Islet precursor cell (in vitro differentiated cells): ENCODE measurements at regions not wholly inside any gene's neighbourhood (a gene's known extent, or its start where the extent isn't known, plus 50 kb on each side); places are given as distances from the start of the nearest gene placed in this dataset.

ENCODE experiments used
- DNase-seq: peaks from one replicate; pipeline ENCODE4 v3.0.0-alpha.2; 2018

DNA sequence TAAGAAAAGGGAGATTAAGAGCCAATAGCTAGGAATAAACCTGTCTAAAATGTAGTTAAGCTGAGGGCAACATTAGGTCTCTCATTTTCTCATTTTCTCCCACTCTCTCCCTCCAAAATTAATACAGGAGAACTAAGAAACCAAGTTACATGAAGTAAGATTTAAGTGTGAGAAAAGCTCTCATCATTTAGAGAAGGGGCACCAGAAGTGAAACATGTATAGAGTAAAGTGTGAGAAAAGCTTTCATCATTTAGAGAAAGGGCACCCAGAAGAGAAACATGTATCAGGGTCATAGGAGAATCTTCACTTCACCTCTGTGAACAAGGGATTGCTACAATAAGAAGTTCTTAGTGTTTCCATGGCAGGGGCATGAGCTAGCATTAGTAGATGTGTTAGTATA lies 132.4 kb upstream of the CNTN1 start:
- DNase-seq: no peak

DNA sequence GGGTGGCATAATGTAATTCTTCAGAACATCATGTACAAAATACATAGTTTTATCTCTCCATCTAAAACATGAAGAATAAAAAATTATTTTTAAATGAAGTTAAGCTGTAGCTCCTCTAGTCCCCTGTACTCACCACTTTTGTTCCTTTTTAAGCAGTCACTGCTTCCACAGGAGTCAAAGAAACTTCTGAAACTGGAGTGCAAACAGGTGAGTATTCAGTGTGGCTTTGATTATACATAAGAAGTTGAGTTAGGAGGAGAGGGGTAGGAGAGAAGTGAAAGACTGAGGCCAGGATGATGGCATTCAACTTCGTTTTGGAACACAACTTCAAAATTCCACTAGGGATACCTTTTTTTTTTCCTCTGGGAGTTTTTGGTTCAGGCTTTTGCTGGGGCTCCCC lies 131.4 kb upstream of the CNTN1 start:
- DNase-seq: no peak

DNA sequence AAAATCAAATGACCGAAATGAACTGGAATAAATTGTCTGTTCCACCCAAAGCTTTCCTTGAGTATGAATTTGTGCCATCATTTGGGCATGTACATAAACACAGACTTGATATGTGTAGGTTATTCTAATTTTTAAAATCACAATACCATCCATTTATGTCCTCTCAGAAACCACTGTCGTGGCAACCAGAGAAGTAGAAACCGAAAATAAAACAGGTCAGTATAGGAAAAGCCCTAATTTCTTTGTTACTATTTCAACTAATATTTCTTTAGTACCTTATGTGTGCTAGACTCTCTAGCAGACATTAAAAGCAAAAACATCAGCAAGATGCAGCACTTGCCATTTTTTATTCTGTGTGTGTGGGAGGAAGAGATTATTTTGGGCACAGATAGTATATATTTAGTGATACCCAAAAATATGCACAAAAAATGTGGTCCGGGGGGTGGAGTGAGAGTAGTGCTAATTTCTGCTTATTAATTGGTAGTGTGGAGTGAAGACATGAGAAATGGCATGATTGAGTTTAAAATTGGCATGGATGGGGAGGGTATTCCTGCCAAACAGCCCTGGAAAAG lies 130.8 kb upstream of the CNTN1 start:
- no peak for DNase-seq

DNA sequence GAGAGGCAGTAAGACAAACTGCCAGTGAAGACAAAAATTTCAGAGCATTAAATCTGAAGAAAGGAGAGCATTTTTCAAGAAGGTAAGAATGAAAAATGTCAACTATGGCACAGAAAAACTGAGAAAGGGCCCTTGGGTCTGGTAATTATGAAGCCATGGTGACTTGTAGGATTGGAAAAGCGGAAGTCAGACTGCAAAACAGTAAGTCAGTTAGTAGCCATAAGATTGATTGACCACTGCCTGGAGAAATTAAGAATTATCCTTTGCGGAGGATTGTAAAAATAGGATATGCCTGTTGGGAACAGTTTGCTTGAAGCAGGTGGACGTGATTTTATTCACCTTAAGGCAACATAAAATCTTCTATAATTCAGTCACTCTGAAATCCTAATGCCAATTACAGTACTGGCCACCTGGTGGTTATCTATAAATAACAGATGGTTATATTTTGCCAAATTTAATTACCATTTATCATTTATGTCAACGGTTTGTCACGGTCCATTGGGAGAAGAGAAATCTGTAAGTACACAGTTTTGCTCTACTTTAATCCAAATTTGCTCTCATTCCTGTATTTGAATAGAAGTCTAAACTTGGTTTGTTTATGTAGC lies 127.1 kb upstream of the CNTN1 start:
- DNase-seq: no peak

DNA sequence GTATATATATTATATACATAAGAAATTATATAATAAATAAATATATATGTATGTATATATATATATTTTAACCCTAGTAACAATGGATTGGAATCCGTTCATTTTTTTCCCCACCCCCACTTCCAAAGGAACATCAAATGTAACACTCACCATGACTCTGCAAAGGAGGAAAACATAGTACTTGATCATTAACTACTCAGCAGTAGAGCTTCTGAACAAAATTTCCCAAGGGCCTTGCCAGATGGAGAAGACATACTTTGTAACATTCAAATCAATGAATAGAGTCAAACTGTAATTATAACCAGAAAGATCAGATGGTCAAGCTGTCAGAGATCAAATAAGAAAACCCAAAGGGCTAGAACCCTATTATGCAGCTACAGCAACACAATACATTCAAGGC lies 126.0 kb upstream of the CNTN1 start:
- DNase-seq: no peak

DNA sequence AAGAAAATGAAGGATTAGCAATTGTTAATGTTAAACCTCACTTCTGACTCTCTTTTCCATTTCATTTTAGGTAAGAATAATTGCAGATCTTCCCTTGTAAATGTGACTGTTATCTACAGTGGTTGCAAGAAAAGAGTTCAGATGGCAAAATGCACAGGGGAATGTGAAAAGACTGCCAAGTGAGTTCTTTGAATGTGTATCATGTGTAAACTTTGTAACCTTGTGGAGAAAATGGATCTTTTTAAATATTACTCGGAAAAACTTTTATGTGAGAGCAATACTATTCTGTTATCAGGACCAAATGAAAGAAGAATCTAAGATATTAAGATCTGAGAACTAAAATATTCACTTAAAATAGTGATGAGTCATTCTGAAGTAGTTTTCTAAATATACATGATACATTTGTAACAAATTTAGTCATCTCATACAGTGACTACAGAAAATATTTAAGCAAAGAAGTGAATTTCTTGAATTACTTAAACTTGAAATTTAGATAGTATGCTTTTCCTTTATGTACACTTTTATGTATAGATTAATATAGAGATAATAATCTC lies 122.5 kb upstream of the CNTN1 start:
- no peak for DNase-seq

DNA sequence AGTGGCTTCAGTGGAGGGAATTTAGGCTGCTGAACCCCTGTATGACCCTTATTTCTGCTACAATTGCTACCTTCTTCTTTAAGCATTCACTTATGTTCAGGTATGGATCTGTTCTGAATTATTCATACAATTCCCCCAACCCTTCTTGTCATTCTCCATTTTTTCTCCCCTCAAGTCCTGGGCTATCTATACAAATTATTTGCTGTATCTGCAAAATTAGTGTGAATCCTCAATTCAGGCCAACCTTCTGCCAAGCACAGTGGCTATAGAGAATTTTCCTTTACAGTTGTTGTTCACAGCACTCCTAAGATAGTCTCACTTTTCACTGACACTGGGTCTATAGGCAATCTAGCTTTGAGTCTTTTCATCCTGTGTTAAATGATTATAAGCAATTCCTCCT lies 119.2 kb upstream of the CNTN1 start:
- no peak for DNase-seq

DNA sequence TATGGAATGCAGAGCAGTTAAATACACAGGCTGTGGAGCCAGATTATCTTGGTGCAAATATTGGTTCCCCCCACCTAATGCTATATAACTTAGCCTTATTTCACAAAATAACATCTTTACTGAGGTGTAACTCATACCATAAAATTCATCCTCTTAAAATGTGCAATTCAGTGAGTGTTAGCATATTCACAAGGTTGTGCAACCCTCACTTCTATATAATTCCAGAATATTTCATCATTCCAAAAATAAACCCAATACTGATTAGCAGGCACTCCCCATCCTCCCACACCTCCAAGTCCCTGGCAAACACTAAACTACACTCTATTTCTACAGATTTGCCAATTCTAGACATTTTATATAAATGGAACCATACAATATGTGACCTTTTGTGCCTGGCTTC lies 116.3 kb upstream of the CNTN1 start:
- DNase-seq: no peak

DNA sequence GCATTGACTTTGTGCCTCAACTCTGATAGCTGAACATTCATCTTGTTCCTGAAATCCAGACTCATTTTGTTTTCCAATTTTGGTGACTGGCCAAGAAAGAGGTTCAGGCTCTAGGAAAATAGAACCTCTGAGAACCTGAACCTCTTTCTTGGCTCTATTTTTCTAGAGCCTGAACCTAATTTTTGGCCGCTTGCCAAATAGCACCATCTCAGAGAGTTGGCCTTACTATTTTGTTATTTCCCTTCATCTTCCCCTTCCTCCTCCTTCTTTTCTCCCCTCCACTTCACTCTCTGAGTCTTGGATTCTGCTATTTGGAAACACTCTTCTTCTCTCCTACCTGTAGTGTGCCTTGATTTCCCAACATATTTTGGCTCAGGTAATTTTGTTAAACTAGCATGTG lies 114.4 kb upstream of the CNTN1 start:
- no peak for DNase-seq

DNA sequence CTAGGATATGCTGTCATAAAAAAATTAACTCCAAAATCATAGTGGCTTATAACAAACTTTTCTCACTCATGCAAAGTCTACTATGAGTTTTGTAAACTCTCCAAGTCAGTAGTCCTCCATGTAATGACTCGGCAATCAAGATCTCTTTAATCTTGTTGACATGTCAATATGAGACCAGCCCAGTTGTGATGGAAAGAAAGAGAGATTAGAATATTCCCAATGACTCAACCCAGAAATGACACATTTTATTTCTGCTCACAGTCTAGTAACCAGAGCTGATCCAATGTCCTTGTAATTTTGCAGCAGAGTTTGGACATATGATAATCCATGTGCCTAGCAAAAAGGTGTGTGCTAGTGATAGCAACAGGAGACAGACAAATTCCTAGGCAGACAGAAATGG lies 112.6 kb upstream of the CNTN1 start:
- DNase-seq: no peak

DNA sequence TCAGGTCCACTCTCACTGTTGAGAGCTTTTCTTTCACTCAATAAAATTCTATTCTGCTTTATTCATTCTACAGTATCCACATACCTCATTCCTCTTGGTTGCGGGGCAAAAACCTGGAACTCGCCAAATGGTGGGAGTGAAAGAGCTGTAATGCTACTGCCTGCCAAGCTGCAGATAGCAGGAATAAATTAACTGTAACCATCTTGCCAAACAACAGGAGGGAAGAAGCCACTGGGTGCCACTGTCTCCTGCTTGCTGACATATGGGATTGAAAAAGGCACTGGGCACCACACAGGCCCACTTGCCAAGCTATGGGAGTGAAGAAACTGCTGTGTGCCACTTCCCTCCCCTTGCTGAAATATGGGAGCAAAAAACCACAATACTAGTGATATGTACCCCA lies 111.9 kb upstream of the CNTN1 start:
- DNase-seq: no peak

DNA sequence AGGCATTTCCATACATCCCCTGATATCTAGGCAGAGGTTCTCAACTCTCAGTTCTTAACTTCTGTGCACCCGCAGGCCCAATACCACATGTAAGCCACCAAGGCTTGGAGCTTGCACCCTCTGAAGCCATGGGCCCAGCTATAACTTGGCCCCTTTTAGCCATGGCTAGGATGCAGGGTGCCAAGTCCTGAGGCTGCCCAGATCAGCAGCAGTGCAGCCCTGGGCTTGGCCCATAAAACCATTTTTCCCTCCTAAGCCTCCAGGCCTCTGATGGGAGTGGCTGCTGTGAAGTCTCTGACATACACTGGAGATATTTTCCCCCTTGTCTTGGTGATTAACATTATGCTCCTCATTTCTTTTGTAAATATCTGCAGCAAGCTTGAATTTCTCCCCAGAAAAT lies 110.3 kb upstream of the CNTN1 start:
- no peak for DNase-seq

DNA sequence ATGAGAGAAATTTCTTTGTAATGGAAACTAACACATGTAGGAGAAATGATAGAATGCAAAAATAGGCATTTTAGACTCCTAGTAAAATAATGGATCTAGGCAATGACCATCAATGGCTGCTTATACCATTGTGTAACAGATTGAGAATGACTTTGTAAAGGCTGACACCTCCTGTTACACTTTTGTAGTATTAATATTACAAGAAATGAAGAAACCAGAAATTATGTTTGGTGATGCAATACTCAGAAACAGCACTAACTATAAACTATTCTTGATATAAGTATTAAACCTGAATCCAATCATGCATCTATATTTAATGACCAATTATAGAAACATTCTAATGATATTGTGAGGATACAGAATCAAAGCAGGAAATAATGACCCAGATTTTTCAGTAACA lies 108.5 kb upstream of the CNTN1 start:
- no peak for DNase-seq

DNA sequence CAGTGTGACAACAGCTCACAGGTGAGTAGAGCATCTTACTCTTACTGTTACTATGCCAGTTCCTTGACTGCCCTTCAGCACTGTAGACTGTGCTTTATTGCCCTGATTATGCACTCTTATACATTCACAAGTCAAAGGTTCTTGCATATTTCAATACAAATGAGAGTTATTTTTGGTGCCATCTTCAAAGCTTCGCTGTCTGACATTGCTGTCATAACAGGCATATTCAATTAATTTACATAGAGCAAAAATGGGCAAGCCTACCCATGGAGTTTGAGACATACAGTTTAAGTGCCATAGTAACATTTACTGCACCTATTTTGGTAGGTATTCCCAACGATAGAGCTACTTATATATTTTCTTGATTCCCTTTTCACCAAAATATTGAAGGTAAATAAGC lies 107.5 kb upstream of the CNTN1 start:
- no peak for DNase-seq

DNA sequence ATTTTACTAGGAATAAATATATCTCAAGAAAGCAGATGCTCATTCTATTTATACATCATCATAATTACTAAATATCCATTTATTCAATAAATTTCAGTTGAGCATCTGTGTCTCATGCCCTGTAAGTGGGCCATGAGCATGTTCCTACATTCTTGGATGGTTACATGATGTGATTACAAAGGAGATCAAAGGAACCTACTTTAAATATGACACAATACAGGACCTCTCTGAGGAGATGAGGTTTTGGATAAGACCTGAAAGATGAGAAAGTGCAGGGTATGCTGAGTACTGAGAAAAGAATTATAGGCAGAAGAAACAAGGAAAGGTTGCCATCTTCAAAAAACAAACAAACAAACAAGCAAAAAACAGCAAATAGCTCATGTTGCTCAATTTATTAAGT lies 105.4 kb upstream of the CNTN1 start:
- DNase-seq: no peak

DNA sequence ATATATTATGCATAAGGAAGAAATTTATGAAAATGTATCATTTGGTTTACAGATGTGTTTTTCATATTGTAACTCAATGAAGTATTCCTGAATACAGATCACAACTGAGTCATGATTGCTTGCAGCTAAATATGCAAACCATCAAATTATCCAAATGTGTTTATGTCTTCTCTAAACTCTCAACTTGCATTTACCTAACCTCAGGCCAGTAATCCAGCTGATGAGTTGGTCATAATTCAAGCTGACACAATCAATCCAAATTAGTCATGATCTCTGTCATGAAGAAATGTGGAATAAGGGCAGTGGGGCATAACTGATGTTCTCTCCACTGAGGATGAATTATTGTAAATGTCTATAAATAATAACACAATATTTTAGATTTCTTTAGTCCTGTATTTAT lies 104.8 kb upstream of the CNTN1 start:
- DNase-seq: no peak

DNA sequence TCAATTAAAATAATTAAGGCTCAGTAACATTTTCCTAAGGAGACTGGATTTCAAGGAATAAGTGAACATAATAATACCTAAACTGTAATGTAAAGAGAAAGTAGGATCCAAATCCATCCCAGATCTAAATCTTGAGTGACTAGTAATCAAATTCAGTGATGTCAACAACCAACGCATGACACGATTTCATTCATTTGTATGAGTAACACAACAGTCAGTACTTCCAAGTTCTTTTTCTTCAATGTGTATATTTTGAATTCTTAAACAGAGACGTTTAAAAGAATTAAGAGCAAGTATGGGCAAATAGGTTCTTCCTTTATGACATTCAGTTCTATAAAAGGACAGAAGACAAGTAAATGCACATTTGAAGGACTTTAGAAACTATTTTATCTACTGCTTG lies 104.3 kb upstream of the CNTN1 start:
- no peak for DNase-seq

DNA sequence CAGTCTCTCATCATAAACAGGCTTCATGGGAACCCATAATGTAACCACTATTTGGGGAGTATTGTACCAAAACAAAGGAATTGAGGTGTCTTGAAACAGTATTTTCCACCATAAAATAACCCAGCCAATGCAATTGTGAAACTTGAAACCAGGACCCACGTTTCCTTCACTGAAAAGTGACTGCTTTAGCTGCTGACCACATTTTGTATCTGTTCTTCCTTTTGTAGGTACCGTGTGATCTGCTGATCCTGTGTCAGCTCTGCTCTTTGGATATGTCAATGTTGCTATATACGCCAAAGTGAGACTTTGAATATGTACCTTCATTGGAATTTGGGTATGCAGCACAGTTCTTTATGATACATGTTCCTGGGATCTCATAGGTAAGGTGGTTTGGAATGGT lies 95.1 kb upstream of the CNTN1 start:
- DNase-seq: no peak

DNA sequence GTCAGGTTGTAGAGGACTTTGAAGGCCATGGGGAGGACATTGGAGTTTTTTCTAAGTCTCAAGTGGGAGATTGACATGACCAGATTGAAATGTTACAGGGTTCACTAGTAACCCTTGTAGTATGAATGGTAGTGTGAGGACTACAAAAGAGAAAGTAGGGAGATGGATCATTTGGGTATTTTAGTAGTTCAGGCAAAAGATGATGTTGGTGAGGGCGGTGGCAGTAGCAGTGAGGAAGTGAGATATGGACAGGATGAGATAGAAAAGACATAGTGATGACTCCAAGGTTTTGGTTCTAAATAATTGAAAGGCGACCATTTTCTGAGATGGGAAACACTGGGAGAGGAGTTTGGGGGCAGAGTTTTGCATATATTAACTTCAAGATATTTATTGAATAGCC lies 94.2 kb upstream of the CNTN1 start:
- DNase-seq: no peak

DNA sequence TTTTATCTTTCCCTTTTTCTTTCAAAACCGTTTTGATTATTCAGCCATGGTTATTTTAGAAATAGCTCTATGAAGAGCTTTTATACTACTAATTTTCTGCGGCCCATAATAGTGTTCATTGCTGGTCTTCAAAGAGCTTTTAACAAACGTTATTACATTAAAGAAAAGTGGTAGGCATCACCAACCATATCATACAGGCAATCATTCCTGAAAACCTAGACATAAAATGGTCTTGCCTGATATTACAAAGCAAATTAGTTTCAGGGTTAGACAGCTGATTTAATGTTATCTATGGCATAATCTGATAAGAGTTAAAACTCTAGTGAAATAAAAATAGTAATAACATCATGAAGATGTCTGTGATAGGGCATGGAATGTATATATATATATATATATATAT lies 89.7 kb upstream of the CNTN1 start:
- DNase-seq: no peak

DNA sequence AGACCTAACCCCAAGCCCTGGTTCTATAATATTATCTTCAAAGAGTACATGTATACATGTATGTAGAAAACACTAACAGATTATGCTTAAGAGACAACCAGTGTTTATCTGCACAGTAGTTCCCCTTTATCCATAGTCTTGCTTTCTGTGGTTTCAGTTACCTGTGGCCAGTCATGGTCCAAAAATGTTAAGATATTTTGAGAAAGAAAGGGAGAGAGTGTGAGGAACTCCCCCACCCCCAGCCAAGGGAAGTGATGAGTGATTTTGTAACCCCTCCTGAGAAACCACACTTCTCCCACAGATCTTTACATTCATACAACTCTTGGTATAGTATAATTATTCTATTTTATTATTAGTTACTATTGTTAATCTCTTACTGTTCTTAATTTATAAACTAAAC lies 77.3 kb upstream of the CNTN1 start:
- no peak for DNase-seq

DNA sequence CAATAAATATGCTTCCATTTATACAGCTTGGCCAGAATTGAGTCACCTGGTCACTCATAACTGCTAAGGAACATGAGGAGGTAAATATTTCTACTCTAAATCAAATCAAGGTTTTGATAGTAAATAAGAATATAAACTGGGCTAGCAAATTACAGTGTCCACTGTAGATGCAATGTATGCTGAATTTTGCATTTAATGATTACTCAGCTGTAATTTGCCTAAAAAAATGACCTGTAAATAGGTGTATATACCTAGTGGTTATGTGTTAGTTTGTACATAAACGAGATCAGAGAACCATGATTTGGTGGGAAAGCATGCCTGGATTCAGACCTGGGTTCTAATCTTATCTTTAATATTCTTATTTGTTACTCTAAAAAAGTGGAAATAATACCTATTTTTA lies 76.6 kb upstream of the CNTN1 start:
- DNase-seq: no peak

DNA sequence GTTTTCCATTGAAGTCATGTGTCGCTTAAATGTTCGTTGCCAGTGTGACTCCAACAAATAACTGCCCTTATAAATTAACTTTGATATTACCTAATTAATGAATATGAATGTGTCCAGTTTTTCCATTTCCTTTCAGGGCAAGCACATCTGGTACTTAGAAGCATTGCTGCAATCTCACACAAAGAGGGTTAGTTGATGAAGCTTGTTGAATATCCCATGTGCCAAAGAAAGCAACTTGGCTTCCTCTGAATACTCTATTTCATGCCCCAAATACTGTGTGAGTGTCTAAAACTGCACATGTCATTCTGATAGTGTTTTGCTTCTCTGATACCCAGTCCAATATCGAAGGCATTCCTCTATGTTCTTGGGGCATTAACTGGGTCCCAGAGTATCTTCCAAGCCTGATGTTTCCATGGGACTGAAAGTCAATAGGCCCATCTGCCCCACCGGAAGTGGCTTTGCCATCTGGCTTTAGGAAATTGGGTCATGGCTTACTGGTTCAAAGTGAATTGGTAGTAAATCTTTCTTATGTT lies 75.8 kb upstream of the CNTN1 start:
- no peak for DNase-seq

DNA sequence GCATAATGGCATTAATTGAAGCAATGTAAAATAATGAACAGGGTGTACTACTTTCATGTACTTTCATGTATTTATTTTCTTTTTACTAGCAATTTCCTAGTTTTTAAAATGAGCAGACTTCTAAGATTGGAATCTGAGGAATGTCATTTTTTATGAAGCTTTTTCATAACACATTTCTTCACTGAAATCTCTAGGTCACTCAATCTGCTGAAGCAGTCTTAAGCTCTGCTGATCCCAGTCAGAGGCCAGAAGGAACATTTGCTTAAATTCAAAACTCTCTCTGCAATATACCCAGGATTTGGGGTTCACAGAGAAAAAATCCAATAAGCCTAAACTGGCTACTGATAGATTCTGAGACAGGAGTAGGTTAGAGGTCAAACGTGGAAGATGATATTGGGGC lies 73.6 kb upstream of the CNTN1 start:
- DNase-seq: no peak

DNA sequence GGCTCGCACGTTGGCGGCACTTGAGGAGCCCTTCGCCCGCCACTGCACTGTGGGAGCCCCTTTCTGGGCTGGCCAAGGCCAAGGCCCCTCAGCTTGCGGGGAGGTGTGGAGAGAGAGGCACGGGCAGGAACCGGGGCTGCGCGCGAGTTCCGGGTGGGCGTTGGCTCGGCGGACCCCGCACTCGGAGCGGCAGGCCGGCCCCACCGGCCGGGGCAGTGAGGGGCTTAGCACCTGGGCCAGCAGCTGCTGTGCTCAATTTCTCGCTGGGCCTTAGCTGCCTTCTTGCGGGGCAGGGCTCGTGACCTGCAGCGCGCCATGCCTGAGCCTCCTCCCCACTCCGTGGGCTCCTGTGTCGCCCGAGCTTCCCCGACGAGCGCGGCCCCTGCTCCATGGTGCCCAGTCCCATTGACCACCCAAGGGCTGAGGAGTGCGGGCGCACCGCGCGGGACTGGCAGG lies 71.6 kb upstream of the CNTN1 start:
- DNase-seq: no peak
